ENCODE measurements at regions not wholly inside any gene's neighbourhood (a gene's known extent, or its start where the extent isn't known, plus 50 kb on each side); places are given as distances from the start of the nearest gene placed in this dataset.

DNA sequence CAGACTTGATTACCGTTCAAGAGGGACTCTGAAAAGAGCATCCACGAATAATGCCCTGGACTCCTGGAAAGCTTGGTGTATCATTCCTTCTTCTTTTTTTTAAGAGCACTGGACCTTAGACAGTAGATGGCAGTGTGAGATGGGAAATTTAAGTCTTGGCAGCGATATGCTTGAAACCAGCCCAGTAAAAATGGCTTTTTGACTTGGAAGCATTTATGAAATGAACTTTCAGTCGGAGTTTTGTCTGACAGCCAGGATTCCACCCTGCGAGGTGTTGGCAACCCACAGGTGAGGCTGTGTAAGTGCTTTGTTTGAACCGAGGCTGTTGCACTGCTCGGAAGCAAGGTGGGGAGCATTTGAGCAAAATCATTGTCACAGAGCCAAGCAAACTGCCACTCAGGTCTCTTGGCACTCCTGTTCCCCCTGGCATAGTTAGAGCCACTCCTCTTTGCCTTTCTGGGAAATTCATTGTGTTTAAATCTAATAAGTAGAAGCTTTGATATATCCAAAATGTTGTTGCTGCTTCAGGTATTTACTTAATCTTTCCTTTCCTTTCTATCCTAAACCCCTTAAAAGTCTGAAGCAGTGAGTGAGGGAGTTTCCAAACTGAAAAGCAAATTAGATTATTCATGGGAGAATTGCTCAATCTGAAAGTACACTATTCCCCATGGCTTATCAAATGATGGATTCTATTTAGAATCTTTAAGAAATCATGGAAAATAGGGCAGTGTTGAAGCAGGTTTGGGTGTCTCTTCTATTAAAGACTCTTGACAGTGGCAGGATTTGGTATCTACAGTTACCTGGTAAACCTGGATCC, 272.8 kb upstream of the SLC35B3 start:
- 61 to 67% methylated on average over 4 to 7 of the region's 7 CpGs for WGBS, 2 experiments (ENCODE audit: insufficient coverage in 1 of 2, insufficient read length in 1 of 2)
- Mint-ChIP-seq H3K27me3 (ENCODE audit: insufficient read depth) (no peaks in the 10 kb centered on the region), H3K36me3 (ENCODE audit: low read depth) (no peaks in the 10 kb centered on the region), H3K4me1 (peaks cover 4% of the 10 kb centered on the region), H3K27ac (no peak overlapping the region), H3K4me3 (no peak overlapping the region), H3K9me3 (no peaks in the 10 kb centered on the region)
- TF ChIP-seq CTCF (conservative IDR thresholded peaks at IDR 0.05), result peak; percentile 67
- DNase-seq, result peak; percentile 57
- Histone ChIP-seq H3K9me3 (ENCODE audit: control insufficient read depth, low read length) (no peaks in the 10 kb centered on the region), H3K4me1 (ENCODE audit: control insufficient read depth, insufficient read depth, low read length) (no peaks in the 10 kb centered on the region), H3K36me3 (ENCODE audit: control insufficient read depth, insufficient read depth, low read length) (no peaks in the 10 kb centered on the region), H3K27ac (ENCODE audit: low read depth, low read length) (no peak overlapping the region), H3K27me3 (ENCODE audit: control insufficient read depth, insufficient read depth, low read length, poor library complexity, severe bottlenecking) (no peaks in the 10 kb centered on the region), H3K4me3 (ENCODE audit: low read length) (no peak overlapping the region), H3K9ac (ENCODE audit: extremely low read depth, low read length, poor library complexity, severe bottlenecking) (no peak overlapping the region)

DNA sequence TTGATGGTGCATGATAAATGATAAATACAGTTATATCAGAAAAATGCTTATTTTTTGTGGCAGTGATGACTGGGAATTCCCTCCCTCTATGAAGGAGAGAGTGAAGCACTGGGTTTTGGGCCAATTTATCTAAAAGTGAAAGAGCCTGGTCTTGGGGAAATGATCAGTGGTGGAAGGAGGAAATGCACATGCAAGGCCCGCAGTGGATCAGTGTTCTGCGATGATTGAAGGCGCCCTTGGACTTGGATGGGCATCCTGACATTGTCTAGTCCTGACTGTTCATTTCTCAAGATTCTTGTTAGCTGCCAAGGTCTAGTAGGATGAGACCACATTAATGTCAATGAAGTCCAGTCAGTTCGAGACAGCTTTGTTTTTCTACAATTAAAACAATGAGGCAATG, 272.0 kb upstream of the SLC35B3 start:
- Histone ChIP-seq H3K4me1 (ENCODE audit: control insufficient read depth, insufficient read depth, low read length) (no peaks in the 10 kb centered on the region), H3K9me3 (ENCODE audit: control insufficient read depth, low read length) (no peaks in the 10 kb centered on the region), H3K4me3 (ENCODE audit: low read length) (no peak overlapping the region), H3K9ac (ENCODE audit: extremely low read depth, low read length, poor library complexity, severe bottlenecking) (no peak overlapping the region), H3K27me3 (ENCODE audit: control insufficient read depth, insufficient read depth, low read length, poor library complexity, severe bottlenecking) (no peaks in the 10 kb centered on the region), H3K36me3 (ENCODE audit: control insufficient read depth, insufficient read depth, low read length) (no peaks in the 10 kb centered on the region), H3K27ac (ENCODE audit: low read depth, low read length) (no peak overlapping the region)
- no peaks in the 10 kb centered on the region for H3K36me3 Mint-ChIP-seq (ENCODE audit: low read depth)
- no peak for DNase-seq
- no peaks in the 10 kb centered on the region for H3K27me3 Mint-ChIP-seq (ENCODE audit: insufficient read depth)
- no peaks in the 10 kb centered on the region for H3K9me3 Mint-ChIP-seq
- no peak for TF ChIP-seq CTCF (conservative IDR thresholded peaks at IDR 0.05)
- 96 to 100% methylated on average over 4 of the region's 4 CpGs for WGBS, 2 experiments (ENCODE audit: insufficient coverage in 1 of 2, insufficient read length in 1 of 2)
- no peak overlapping the region for H3K4me3 Mint-ChIP-seq
- H3K4me1 Mint-ChIP-seq, result peaks cover 4% of the 10 kb centered on the region
- H3K27ac Mint-ChIP-seq, result no peak overlapping the region

GRCh38 chr6:8705435-8706020, 270.2 kb upstream of the SLC35B3 start:
- 25 to 64% methylated on average over 1 to 2 of the region's 2 CpGs for WGBS, 2 experiments (ENCODE audit: insufficient coverage in 1 of 2, insufficient read length in 1 of 2)
- no peak for TF ChIP-seq CTCF (conservative IDR thresholded peaks at IDR 0.05)
- H3K27ac ChIP-seq (ENCODE audit: low read depth, low read length), result no peak overlapping the region
- H3K9me3 Mint-ChIP-seq, result no peaks in the 10 kb centered on the region
- no peaks in the 10 kb centered on the region for H3K27me3 Mint-ChIP-seq (ENCODE audit: insufficient read depth)
- H3K9me3 ChIP-seq (ENCODE audit: control insufficient read depth, low read length), result no peaks in the 10 kb centered on the region
- no peak overlapping the region for H3K4me3 ChIP-seq (ENCODE audit: low read length)
- no peak overlapping the region for H3K4me3 Mint-ChIP-seq
- peaks cover 4% of the 10 kb centered on the region for H3K4me1 Mint-ChIP-seq
- no peaks in the 10 kb centered on the region for H3K36me3 Mint-ChIP-seq (ENCODE audit: low read depth)
- H3K9ac ChIP-seq (ENCODE audit: extremely low read depth, low read length, poor library complexity, severe bottlenecking), result no peak overlapping the region
- no peaks in the 10 kb centered on the region for H3K36me3 ChIP-seq (ENCODE audit: control insufficient read depth, insufficient read depth, low read length)
- H3K27me3 ChIP-seq (ENCODE audit: control insufficient read depth, insufficient read depth, low read length, poor library complexity, severe bottlenecking), result no peaks in the 10 kb centered on the region
- peak overlapping the region; percentile 57 for H3K27ac Mint-ChIP-seq
- H3K4me1 ChIP-seq (ENCODE audit: control insufficient read depth, insufficient read depth, low read length), result no peaks in the 10 kb centered on the region
- peak; percentile 58 for DNase-seq

All from endodermal cell (in vitro differentiated cells).